ENCODE measurements at regions not wholly inside any gene's neighbourhood (a gene's known extent, or its start where the extent isn't known, plus 50 kb on each side); places are given as distances from the start of the nearest gene placed in this dataset.

GRCh38 chr18:24703316-24703715 is 242.9 kb downstream of the HRH4 start:
- CTCF ChIA-PET: no interaction called here
- Mint-ChIP-seq H3K36me3 (ENCODE audit: insufficient read depth, unreplicated experiment) (no peaks in the 10 kb centered on the region), H3K9me3 (ENCODE audit: low read depth, unreplicated experiment) (peaks cover 5% of the 10 kb centered on the region), H3K4me3 (ENCODE audit: low read depth, unreplicated experiment) (no peak overlapping the region), H3K4me1 (ENCODE audit: low read depth, unreplicated experiment) (peaks cover 9% of the 10 kb centered on the region), H3K27ac (ENCODE audit: unreplicated experiment) (peak overlapping the region; percentile 52), H3K27me3 (ENCODE audit: unreplicated experiment) (peaks cover 17% of the 10 kb centered on the region)
- no peak for TF ChIP-seq CTCF (IDR thresholded peaks at IDR 0.05; ENCODE audit: unreplicated experiment)
- DNase-seq: no peak
- BruUV-seq (replicated peaks): no TSS peak
- intact Hi-C loops (cut with micrococcal nuclease; ENCODE audit: unreplicated experiment): no loop called here

- CTCF ChIA-PET: no interaction called here
- peaks cover 5% of the 10 kb centered on the region for H3K9me3 Mint-ChIP-seq (ENCODE audit: low read depth, unreplicated experiment)
- H3K36me3 Mint-ChIP-seq (ENCODE audit: insufficient read depth, unreplicated experiment): no peaks in the 10 kb centered on the region
- intact Hi-C loops (cut with micrococcal nuclease; ENCODE audit: unreplicated experiment): no loop called here
- no peaks in the 10 kb centered on the region for H3K27me3 Mint-ChIP-seq (ENCODE audit: unreplicated experiment)
- H3K27ac Mint-ChIP-seq (ENCODE audit: unreplicated experiment): no peak overlapping the region
- no TSS peak for BruUV-seq (replicated peaks)
- TF ChIP-seq CTCF (IDR thresholded peaks at IDR 0.05; ENCODE audit: unreplicated experiment): no peak
- H3K4me3 Mint-ChIP-seq (ENCODE audit: low read depth, unreplicated experiment): no peak overlapping the region
- DNase-seq: no peak
- peaks cover 9% of the 10 kb centered on the region for H3K4me1 Mint-ChIP-seq (ENCODE audit: low read depth, unreplicated experiment)
These were observed 244.7 kb downstream of the HRH4 start for GRCh38 chr18:24704946-24705630.

GRCh38 chr18:24710474-24710873 is 250.0 kb downstream of the HRH4 start:
- Mint-ChIP-seq H3K9me3 (ENCODE audit: low read depth, unreplicated experiment) (no peaks in the 10 kb centered on the region), H3K27ac (ENCODE audit: unreplicated experiment) (no peak overlapping the region), H3K36me3 (ENCODE audit: insufficient read depth, unreplicated experiment) (no peaks in the 10 kb centered on the region), H3K4me1 (ENCODE audit: low read depth, unreplicated experiment) (peaks cover under 1% of the 10 kb centered on the region), H3K27me3 (ENCODE audit: unreplicated experiment) (no peaks in the 10 kb centered on the region), H3K4me3 (ENCODE audit: low read depth, unreplicated experiment) (no peak overlapping the region)
- no TSS peak for BruUV-seq (replicated peaks)
- DNase-seq: no peak
- intact Hi-C loops (cut with micrococcal nuclease; ENCODE audit: unreplicated experiment): no loop called here
- CTCF ChIA-PET: no interaction called here
- no peak for TF ChIP-seq CTCF (IDR thresholded peaks at IDR 0.05; ENCODE audit: unreplicated experiment)

GRCh38 chr18:24719791-24720190 is 259.4 kb downstream of the HRH4 start:
- CTCF ChIA-PET: no interaction called here
- no peak overlapping the region for H3K27ac Mint-ChIP-seq (ENCODE audit: unreplicated experiment)
- no peak for TF ChIP-seq CTCF (IDR thresholded peaks at IDR 0.05; ENCODE audit: unreplicated experiment)
- H3K36me3 Mint-ChIP-seq (ENCODE audit: insufficient read depth, unreplicated experiment): no peaks in the 10 kb centered on the region
- no peaks in the 10 kb centered on the region for H3K4me1 Mint-ChIP-seq (ENCODE audit: low read depth, unreplicated experiment)
- H3K4me3 Mint-ChIP-seq (ENCODE audit: low read depth, unreplicated experiment): no peak overlapping the region
- DNase-seq: no peak
- H3K9me3 Mint-ChIP-seq (ENCODE audit: low read depth, unreplicated experiment): no peaks in the 10 kb centered on the region
- no TSS peak for BruUV-seq (replicated peaks)
- H3K27me3 Mint-ChIP-seq (ENCODE audit: unreplicated experiment): peaks cover 39% of the 10 kb centered on the region
- intact Hi-C loops (cut with micrococcal nuclease; ENCODE audit: unreplicated experiment): loop anchor here (10.0 kb wide), 1 partner anchor 45 kb away; no protein-coding TSS in a partner anchor
